IMR-90 (cell line): ENCODE measurements at regions not wholly inside any gene's neighbourhood (a gene's known extent, or its start where the extent isn't known, plus 50 kb on each side); places are given as distances from the start of the nearest gene placed in this dataset.

Source experiments
- CEBPB ChIP-seq: IDR thresholded peaks from 2 replicates; pipeline ENCODE4 v1.6.1; 2012; ENCODE audit warnings: low read depth, low read length, improper control_type of control experiment
- CTCF ChIP-seq: conservative IDR thresholded peaks from 2 replicates; pipeline ENCODE4 v1.5.1; 2012; ENCODE audit warnings: mild to moderate bottlenecking, low read depth, low read length, improper control_type of control experiment
- MAFK ChIP-seq: IDR thresholded peaks from 2 replicates; pipeline ENCODE4 v1.6.1; 2012; ENCODE audit warnings: low read depth, low read length, improper control_type of control experiment
- MAZ ChIP-seq: IDR thresholded peaks from 2 replicates; pipeline ENCODE4 v1.6.1; 2012; ENCODE audit warnings: low read depth, mild to moderate bottlenecking, low read length, improper control_type of control experiment, moderate library complexity, borderline replicate concordance
- POLR2A ChIP-seq: IDR thresholded peaks from 2 replicates; pipeline ENCODE4 v1.6.1; 2012; ENCODE audit warnings: mild to moderate bottlenecking, low read depth, low read length
- RAD21 ChIP-seq: IDR thresholded peaks from 2 replicates; pipeline ENCODE4 v1.6.1; 2012; ENCODE audit warnings: low read length, improper control_type of control experiment
- RFX5 ChIP-seq: IDR thresholded peaks from 2 replicates; pipeline ENCODE4 v1.8.0; 2012; ENCODE audit warnings: low read depth, mild to moderate bottlenecking, low read length, moderate library complexity
- SMC3 ChIP-seq: fragments of 150-350 bp; IDR thresholded peaks from 2 replicates; pipeline ENCODE4 v1.6.1; 2016; ENCODE audit warnings: low read depth, mild to moderate bottlenecking, antibody characterized with exemption, low read length, moderate library complexity

DNA sequence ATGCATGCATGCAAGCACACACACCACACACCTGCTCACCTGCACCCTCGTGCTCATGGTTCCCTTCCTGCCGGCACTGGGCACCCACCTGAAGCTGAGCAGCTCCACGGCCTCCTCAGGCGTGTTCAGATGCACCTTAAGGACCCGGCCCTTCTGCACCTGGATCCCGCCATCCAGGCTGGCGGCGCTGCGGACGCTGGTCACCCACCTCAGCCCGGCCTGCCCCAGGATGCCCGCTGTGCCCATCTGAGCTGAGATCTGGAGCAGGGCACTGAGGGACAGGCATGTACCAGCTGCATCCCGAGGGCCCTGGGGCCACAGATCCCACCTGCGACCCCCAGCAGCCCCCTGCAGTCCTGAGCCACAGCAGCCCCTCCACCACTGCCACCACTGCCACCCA, 110.0 kb downstream of the LITAF start:
- TF ChIP-seq CTCF (no peak), POLR2A (no peak), MAFK (no peak), RAD21 (no peak), MAZ (no peak), RFX5 (no peak), SMC3 (no peak), CEBPB (no peak)
